Activated naive CD4-positive, alpha-beta T cell treated with anti-CD3 and anti-CD28 coated beads, Interleukin-2, amount 50 U/mL, for 24 hours (primary cell): ENCODE measurements at regions not wholly inside any gene's neighbourhood (a gene's known extent, or its start where the extent isn't known, plus 50 kb on each side); places are given as distances from the start of the nearest gene placed in this dataset.

Experiments
- H3K27ac Mint-ChIP-seq: one replicate; pipeline ENCODE4 v1.8.0; 2021; ENCODE audit warnings: mild to moderate bottlenecking, mixed read lengths
- H3K27me3 Mint-ChIP-seq: one replicate; pipeline ENCODE4 v1.8.0; 2021; ENCODE audit warnings: mixed read lengths
- H3K36me3 Mint-ChIP-seq: one replicate; pipeline ENCODE4 v1.8.0; 2021; ENCODE audit warnings: mixed read lengths
- H3K4me1 Mint-ChIP-seq: one replicate; pipeline ENCODE4 v1.8.0; 2021; ENCODE audit warnings: mixed read lengths
- H3K4me3 Mint-ChIP-seq: one replicate; pipeline ENCODE4 v1.8.0; 2021; ENCODE audit warnings: mild to moderate bottlenecking, mixed read lengths
- H3K9me3 Mint-ChIP-seq: one replicate; pipeline ENCODE4 v1.8.0; 2021; ENCODE audit warnings: mixed read lengths

- no peaks in the 10 kb centered on the region for H3K27me3 Mint-ChIP-seq
- no peaks in the 10 kb centered on the region for H3K36me3 Mint-ChIP-seq
- peaks cover 18% of the 10 kb centered on the region for H3K9me3 Mint-ChIP-seq
- H3K4me3 Mint-ChIP-seq: no peak overlapping the region
- H3K27ac Mint-ChIP-seq: no peak overlapping the region
- no peaks in the 10 kb centered on the region for H3K4me1 Mint-ChIP-seq
Observed at GRCh38 chr6:145442110-145442509, 293.2 kb downstream of the EPM2A start.

GRCh38 chr6:145445674-145446073 lies 289.6 kb downstream of the EPM2A start:
- Mint-ChIP-seq H3K27me3 (no peaks in the 10 kb centered on the region), H3K9me3 (peaks cover 15% of the 10 kb centered on the region), H3K36me3 (no peaks in the 10 kb centered on the region)

DNA sequence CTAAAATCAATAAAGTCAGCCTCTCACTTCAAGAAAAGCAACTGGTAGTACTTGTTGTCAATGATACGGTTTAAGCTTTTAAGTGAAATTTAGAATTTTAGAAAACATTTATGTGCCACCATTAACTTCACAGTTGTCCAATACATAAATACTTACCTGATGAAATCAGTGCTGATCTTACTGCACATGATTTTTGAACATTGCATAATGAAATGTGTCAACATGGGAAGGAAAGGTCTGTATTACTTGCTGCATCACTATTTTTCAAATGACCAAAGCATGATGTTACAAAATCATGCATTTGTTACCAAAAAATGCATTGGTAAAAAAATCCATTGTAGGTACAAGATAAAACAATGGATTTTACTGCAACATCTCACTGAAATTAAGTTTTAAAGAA lies 284.3 kb downstream of the EPM2A start:
- Mint-ChIP-seq H3K4me1 (no peaks in the 10 kb centered on the region), H3K9me3 (peaks cover 9% of the 10 kb centered on the region), H3K36me3 (no peaks in the 10 kb centered on the region), H3K4me3 (no peak overlapping the region), H3K27ac (no peak overlapping the region), H3K27me3 (no peaks in the 10 kb centered on the region)

More at GRCh38 chr6:145445674-145446073, 289.6 kb downstream of the EPM2A start:
- H3K4me3 Mint-ChIP-seq: no peak overlapping the region
- no peaks in the 10 kb centered on the region for H3K4me1 Mint-ChIP-seq
- H3K27ac Mint-ChIP-seq: no peak overlapping the region

GRCh38 chr6:145453376-145453775 lies 281.9 kb downstream of the EPM2A start:
- no peaks in the 10 kb centered on the region for H3K9me3 Mint-ChIP-seq
- no peak overlapping the region for H3K4me3 Mint-ChIP-seq
- no peak overlapping the region for H3K27ac Mint-ChIP-seq
- H3K4me1 Mint-ChIP-seq: no peaks in the 10 kb centered on the region
- H3K36me3 Mint-ChIP-seq: no peaks in the 10 kb centered on the region
- no peaks in the 10 kb centered on the region for H3K27me3 Mint-ChIP-seq

DNA sequence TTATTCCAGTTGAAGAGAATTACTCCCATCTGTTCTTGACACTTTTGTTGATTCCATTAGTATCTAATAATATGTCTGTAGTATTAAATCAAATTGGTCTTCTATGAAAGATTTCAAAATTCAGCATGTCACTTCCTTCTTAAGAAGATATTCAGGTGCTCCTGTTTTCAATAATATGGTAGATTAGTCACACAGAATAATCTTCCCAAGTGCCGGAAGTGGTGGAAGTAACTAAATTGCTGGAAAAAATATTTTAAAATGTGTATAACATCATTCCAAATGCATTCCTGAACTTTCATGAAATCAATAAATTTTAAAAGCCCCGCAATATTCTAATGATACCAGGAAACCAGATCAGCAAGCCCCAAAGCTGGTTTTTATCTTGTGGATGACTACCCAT lies 281.3 kb downstream of the EPM2A start:
- H3K4me1 Mint-ChIP-seq: no peaks in the 10 kb centered on the region

GRCh38 chr6:145457556-145457955 lies 277.8 kb downstream of the EPM2A start:
- H3K4me1 Mint-ChIP-seq: no peaks in the 10 kb centered on the region
- H3K4me3 Mint-ChIP-seq: no peak overlapping the region
- no peaks in the 10 kb centered on the region for H3K9me3 Mint-ChIP-seq
- H3K27ac Mint-ChIP-seq: no peak overlapping the region
- no peaks in the 10 kb centered on the region for H3K36me3 Mint-ChIP-seq
- H3K27me3 Mint-ChIP-seq: no peaks in the 10 kb centered on the region

More for the DNA sequence above, 281.3 kb downstream of the EPM2A start:
- no peaks in the 10 kb centered on the region for H3K27me3 Mint-ChIP-seq
- H3K4me3 Mint-ChIP-seq: no peak overlapping the region
- H3K9me3 Mint-ChIP-seq: no peaks in the 10 kb centered on the region
- no peak overlapping the region for H3K27ac Mint-ChIP-seq
- no peaks in the 10 kb centered on the region for H3K36me3 Mint-ChIP-seq

DNA sequence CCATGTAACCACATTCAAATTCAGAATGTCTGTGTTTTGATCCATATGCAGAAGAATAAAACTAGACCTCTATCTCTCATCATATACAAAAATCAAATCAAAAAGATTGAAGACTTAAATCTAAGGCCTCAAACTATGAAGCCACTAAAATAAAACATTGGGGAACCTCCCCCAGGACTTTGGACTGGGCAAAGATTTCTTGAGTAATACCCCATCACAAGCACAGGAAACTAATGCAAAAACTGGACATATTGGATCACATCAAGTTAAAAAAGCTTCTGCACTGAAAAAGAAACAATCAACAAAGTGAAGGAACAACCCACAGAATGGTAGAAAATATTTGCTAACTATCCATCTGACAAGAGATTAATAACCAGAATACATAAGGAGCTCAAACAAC lies 266.8 kb downstream of the EPM2A start:
- peaks cover 3% of the 10 kb centered on the region for H3K36me3 Mint-ChIP-seq
- no peaks in the 10 kb centered on the region for H3K4me1 Mint-ChIP-seq
- no peak overlapping the region for H3K4me3 Mint-ChIP-seq
- peaks cover 9% of the 10 kb centered on the region for H3K9me3 Mint-ChIP-seq
- no peak overlapping the region for H3K27ac Mint-ChIP-seq
- H3K27me3 Mint-ChIP-seq: no peaks in the 10 kb centered on the region

DNA sequence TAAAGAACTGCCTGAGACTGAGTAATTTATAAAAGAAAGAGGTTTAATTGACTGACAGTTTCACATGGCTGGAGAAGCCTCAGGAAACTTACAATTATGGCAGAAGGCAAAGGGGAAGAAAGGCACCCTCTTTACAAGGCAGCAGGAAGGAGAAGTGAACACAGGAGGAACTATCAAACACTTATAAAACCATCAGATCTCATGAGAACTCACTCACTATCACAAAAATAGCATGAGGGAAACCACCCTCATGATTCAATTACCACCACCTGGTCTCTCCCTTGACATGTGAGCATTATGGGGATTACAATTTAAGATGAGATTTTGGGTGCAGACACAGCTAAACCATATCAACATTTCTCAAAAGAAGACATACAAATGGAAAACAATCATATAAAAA lies 266.3 kb downstream of the EPM2A start:
- H3K27me3 Mint-ChIP-seq: no peaks in the 10 kb centered on the region
- peaks cover 10% of the 10 kb centered on the region for H3K9me3 Mint-ChIP-seq
- H3K4me1 Mint-ChIP-seq: no peaks in the 10 kb centered on the region
- H3K27ac Mint-ChIP-seq: no peak overlapping the region
- H3K36me3 Mint-ChIP-seq: peaks cover 3% of the 10 kb centered on the region
- H3K4me3 Mint-ChIP-seq: no peak overlapping the region

DNA sequence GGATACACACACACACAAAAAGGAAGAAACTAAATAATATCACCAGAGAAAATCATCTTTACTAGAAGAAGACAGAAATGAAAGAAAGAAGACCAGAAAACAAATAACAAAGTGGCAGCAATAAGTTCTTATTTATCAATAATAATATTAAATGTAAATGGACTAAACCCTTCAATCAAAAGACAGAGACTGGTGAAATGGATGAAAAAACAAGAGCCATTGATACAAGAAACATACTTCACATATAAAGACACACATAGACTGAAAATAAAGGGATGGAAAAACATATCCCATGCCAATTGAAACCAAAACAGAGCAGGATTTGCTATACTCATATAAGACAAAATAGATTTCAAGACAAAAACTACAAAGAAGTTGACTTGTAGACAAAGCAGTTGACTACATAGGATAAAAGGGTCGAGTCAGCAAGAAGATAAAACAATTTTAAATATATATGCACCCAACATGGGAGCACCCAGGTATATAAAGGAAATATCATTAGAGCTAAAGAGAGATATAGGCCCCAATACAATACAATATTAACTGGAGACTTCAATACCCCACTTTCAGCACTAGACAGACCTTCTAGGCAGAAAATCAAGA lies 259.4 kb downstream of the EPM2A start:
- Mint-ChIP-seq H3K27ac (no peak overlapping the region), H3K4me3 (no peak overlapping the region), H3K27me3 (no peaks in the 10 kb centered on the region), H3K36me3 (peaks cover 3% of the 10 kb centered on the region), H3K4me1 (no peaks in the 10 kb centered on the region), H3K9me3 (peaks cover 26% of the 10 kb centered on the region)

GRCh38 chr6:145480024-145480423 lies 255.3 kb downstream of the EPM2A start:
- Mint-ChIP-seq H3K27ac (no peak overlapping the region), H3K27me3 (no peaks in the 10 kb centered on the region), H3K36me3 (no peaks in the 10 kb centered on the region), H3K4me1 (no peaks in the 10 kb centered on the region), H3K4me3 (no peak overlapping the region), H3K9me3 (peaks cover 15% of the 10 kb centered on the region)

- H3K4me3 Mint-ChIP-seq: no peak overlapping the region
- H3K27ac Mint-ChIP-seq: no peak overlapping the region
- H3K27me3 Mint-ChIP-seq: no peaks in the 10 kb centered on the region
- no peaks in the 10 kb centered on the region for H3K36me3 Mint-ChIP-seq
- peaks cover 4% of the 10 kb centered on the region for H3K9me3 Mint-ChIP-seq
- no peaks in the 10 kb centered on the region for H3K4me1 Mint-ChIP-seq
Observed at GRCh38 chr6:145483191-145483996, 251.9 kb downstream of the EPM2A start.

- Mint-ChIP-seq H3K4me3 (no peak overlapping the region), H3K27ac (no peak overlapping the region), H3K4me1 (no peaks in the 10 kb centered on the region), H3K36me3 (no peaks in the 10 kb centered on the region), H3K9me3 (peaks cover 4% of the 10 kb centered on the region), H3K27me3 (no peaks in the 10 kb centered on the region)
Observed at GRCh38 chr6:145485288-145485687, 250.0 kb downstream of the EPM2A start.

GRCh38 chr6:145486306-145486705 lies 249.0 kb downstream of the EPM2A start:
- no peaks in the 10 kb centered on the region for H3K36me3 Mint-ChIP-seq
- H3K27ac Mint-ChIP-seq: no peak overlapping the region
- no peaks in the 10 kb centered on the region for H3K27me3 Mint-ChIP-seq
- peaks cover 4% of the 10 kb centered on the region for H3K9me3 Mint-ChIP-seq
- no peak overlapping the region for H3K4me3 Mint-ChIP-seq
- H3K4me1 Mint-ChIP-seq: no peaks in the 10 kb centered on the region

GRCh38 chr6:145489583-145489982 lies 245.7 kb downstream of the EPM2A start:
- Mint-ChIP-seq H3K27me3 (no peaks in the 10 kb centered on the region), H3K36me3 (no peaks in the 10 kb centered on the region), H3K4me1 (no peaks in the 10 kb centered on the region), H3K9me3 (peaks cover 12% of the 10 kb centered on the region), H3K27ac (no peak overlapping the region), H3K4me3 (no peak overlapping the region)

GRCh38 chr6:145490068-145490467 lies 245.3 kb downstream of the EPM2A start:
- Mint-ChIP-seq H3K9me3 (peaks cover 13% of the 10 kb centered on the region), H3K27me3 (no peaks in the 10 kb centered on the region), H3K4me3 (no peak overlapping the region), H3K36me3 (no peaks in the 10 kb centered on the region), H3K27ac (no peak overlapping the region), H3K4me1 (no peaks in the 10 kb centered on the region)

DNA sequence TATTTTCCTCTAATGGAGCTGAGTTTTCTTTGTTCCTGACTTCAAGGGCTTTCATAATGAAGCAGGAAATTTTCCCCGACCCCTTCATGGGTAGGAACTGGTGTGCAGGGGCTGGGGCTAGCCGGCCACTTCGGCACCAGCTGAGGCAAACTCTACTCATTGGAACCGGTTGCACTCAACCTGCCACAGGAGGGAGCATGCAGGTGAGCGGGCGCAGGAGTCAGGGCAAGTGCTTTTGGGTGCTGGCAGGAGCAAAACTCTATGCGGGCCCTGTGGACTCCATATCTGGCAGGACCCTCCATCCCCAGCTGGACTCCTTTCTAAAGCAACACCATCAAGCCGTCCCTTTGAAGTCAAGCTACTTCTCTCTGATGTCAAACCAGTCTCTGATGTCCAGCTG lies 244.2 kb downstream of the EPM2A start:
- H3K4me1 Mint-ChIP-seq: no peaks in the 10 kb centered on the region
- H3K27ac Mint-ChIP-seq: no peak overlapping the region
- H3K9me3 Mint-ChIP-seq: peaks cover 16% of the 10 kb centered on the region
- H3K27me3 Mint-ChIP-seq: no peaks in the 10 kb centered on the region
- no peaks in the 10 kb centered on the region for H3K36me3 Mint-ChIP-seq
- H3K4me3 Mint-ChIP-seq: no peak overlapping the region
